NCI-H187 treated with DMSO at 0.1 percent for 48 hours (cell line): ENCODE measurements at regions not wholly inside any gene's neighbourhood (a gene's known extent, or its start where the extent isn't known, plus 50 kb on each side); places are given as distances from the start of the nearest gene placed in this dataset.
"Not testable (repeated sequence)": the region's sequence is repeated elsewhere in the genome, so short reads cannot be mapped to it uniquely, and the experiment has no call there.

ENCODE experiments used
- DNase-seq: peaks from one replicate; lab custom pipeline; 2025; lab: John Stamatoyannopoulos, UW

DNA sequence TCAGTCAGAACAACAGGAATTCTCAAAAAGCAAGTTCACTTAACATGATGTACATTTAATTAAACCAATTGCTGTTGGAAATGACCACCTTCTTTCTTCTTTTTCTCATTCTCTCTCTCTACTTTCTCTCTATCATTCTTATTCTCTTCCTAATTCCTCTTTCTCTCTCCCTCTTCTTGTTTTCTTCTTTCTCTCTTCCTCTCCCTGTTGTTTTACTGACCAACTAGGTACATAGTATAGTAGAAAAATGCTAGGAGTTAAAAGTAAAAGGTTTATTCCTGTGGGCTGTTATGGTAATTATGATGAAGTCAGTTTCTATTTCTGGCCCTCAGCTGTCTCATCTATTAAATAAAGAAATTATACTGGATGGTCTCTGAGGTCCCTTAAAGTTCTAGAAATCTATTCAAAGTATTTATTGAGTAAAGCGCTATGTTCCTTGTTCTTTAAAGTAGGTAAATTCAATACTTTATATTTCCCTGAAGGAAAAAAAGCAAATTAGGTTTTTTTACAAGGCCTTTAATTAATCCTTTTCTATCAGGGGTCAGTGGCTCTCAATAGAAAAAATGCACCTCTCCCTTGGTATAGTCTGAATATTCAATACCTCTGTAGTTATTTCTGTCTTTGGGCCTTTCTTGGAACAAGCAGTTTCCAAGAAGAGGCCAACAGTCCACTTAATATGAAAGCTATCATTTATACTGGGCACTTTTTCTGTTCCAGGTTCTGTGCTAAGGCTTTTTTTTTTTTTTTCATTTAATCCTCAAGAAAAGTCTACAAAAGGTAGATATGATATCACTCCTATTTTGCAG is 102.3 kb upstream of the SLC30A5 start:
- DNase-seq, result no peak

DNA sequence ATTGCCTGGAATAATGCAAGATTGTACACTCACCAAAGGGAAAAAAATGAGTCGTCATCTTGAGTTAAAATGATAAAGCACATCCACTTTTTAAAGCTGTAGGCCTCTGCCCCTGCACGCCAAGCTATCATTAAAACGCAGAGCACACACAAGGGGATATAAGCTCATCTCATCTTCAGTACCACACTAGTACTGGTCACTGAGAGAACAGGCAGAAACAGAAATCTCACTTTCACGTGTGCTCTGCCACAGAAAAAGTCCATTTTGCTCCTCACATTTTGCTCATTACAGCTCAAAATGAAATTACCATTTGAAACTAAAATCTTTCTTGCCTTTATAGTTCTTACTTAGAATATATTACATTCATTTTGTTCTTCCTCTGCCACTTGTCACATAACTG is 99.2 kb upstream of the SLC30A5 start:
- no peak for DNase-seq

DNA sequence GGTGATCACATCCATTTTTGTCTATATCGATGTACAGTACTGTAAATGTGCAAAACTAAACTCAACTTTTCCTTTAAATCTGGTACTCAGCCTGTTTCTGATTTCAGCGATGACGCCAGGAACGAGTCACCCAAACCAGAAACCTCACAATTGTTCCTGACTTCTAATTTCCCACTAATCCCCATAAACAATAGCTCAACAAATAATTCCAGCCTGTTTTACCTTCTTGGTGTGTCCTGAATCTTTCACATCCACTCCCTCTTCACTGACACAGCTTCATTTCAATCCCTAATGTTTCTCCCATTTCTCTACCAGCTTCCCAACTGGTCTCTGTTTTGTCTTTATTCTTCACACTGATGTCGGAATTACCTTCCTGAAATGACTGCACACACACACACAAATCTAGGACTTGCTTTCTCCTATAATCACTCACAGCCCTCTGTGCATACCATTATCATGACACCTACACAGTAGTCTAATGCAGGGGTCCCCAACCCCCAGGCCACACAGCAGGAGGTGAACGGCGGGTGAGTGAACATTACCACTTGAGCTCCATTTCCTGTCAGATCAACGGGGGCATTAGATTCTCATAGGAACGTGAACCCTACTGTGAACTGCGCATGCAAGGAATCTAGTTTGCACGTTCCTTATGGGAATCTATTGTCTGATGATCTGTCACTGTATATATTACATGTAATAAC is 97.8 kb upstream of the SLC30A5 start:
- no peak for DNase-seq

DNA sequence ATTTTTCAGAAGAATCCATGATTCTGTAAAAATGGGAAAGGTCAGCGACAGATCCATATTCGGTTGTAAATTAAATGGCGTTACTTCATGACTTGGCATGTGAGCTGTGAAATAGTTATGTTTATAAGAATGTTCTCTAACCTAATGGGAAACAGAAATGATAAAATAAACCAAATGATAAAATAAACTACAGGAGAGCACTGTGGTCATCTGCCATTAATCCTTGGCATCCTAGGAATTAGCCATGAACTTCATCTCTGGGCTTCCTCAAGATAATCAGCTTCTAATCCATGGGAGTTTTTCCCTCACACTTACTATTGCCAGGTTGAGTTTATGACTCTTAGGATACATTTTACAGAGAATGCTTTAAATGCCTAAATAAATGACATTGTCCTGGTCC is 94.6 kb upstream of the SLC30A5 start:
- no peak for DNase-seq

DNA sequence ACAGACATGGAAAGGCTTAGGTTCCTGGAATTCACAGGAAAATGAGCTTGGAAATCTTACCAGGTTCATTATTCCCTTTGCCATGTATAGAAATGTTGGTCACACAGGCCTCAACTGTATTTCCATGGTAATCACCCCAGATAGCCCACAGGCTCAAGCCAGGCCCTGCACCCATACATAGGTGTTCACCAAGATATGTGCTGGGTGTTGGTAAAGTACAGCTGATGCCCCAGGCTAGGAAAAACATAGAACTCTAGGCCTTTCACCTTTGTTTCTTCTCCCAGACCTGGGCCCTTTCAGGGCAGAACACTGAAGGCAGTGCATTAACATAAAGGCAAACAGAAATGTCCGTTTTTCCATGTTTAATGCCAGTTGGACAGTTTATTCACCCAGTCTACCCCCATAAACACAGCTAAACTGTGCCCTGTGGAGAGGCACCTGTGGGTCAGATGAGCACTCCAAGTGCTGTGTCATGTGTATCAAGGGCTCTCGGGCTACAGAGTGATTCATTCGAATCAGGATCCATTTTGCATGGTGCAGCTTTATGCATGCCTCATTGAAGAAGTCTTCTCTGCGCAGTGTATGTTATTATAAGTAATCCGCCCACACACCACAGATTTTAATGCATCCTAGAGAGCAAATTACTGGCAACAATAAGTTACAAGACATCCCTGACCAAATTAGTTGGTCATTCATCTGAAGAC is 93.4 kb upstream of the SLC30A5 start:
- peak; percentile 19 for DNase-seq

DNA sequence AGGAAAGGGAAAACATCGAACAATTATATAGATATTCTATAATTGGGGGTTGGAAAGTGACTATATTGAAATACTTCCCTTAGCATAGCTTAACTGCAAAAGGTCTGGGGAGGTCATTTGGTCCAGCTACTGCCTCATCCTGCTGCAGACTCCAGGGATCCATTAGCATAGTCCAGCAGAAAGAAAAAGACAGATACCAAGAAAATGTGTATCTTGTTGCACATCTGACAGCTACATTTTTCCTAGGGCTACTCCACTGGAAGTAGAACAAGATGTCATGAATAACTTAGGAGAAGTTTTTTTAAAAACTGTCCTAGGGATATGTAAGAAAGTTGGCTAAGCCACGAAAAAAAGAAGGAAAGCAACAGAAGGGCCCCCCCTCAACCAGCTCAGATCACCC is 92.9 kb upstream of the SLC30A5 start:
- no peak for DNase-seq

DNA sequence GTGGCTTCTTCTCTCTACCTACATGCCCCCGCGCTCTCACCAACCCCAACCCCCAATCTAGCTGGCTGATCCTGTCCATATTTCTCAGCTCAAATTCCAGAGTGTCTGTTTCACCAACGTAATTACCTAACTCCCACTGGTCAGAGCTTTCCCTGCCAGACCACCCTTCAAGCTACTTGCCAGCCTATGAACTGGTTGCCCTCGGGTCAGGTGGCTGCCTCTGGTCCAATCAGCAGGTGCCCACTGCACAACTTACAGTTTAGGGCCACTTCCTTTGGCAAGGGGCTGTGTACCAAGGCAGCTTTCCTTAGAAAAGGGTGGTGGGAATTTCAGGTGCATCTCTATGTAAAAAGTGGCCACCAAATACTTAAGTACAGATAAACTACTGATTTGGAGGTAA is 92.2 kb upstream of the SLC30A5 start:
- no peak for DNase-seq

DNA sequence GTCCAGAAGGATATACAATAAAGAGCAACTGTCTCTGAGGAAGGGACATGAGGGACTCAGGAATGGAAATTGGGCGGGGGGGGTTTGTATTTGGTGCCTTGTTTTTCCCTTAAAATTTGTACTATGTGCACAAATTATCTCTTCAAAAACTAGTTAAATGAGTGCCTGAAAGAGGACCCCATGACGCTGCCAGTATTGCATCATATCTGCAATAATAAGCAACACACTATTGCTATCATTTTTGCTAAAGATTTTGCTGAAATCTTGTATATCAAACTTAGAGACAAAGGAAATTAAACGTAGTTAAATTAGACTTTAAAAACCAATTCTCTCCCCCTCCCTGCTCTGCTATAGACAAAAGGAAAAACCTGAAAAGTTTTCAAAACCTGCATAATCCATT is 89.7 kb upstream of the SLC30A5 start:
- DNase-seq, result no peak

DNA sequence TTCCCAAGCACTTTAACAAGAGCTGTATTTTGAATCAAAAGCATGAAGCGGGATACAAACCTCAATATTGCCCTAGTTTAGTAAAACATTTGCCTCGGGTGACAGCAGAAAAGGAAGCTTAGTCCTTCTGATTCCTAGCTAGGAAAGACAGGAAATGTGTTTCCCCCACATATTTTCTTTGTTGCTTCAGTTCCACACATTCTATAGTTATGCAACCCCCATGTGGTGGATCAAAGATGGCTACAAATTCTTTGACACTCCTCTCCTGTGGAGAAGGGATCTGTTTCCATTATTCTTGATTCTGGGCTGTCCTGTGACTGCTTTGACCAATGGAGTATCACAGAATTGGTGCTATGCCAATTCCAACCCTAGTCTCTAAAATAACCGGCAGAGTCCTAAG is 89.1 kb upstream of the SLC30A5 start:
- DNase-seq, result no peak

DNA sequence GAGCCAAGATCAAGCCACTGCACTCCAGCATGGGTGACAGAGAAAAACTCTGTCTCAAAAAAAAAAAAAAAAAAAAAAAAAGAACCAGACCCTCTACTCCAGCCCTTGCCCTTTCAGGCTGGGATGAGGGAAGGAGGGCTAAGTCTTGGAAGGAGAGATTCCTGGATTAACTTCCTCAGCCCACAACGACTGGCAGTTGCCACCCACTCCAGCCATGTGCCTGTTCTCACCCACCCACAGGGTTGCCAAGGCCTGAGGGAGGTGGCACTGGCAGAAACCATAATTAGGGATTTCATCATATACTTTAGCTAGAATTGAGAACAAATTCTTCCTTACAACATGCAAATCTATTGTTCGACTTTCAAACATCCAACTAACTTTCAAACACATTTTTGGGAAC is 87.8 kb upstream of the SLC30A5 start:
- no peak for DNase-seq

DNA sequence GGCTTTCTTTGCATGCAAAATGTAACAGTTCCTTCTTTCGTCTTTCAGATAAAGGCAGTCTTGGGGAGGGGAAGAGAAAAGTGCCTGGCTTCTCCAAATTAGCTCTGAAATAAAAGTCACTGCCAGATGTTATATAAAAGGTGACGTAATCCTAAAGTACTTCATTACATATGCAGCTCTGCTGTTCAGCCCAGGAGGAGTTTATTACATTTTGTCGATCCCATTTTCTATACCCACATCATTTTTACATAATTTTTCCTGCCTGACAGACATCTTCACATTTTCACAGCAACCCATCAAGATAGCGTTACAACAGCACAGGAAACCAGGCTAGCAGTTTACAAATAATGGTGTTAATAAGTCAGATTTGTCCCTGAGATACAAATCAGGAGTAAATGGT is 86.7 kb upstream of the SLC30A5 start:
- DNase-seq, result no peak

DNA sequence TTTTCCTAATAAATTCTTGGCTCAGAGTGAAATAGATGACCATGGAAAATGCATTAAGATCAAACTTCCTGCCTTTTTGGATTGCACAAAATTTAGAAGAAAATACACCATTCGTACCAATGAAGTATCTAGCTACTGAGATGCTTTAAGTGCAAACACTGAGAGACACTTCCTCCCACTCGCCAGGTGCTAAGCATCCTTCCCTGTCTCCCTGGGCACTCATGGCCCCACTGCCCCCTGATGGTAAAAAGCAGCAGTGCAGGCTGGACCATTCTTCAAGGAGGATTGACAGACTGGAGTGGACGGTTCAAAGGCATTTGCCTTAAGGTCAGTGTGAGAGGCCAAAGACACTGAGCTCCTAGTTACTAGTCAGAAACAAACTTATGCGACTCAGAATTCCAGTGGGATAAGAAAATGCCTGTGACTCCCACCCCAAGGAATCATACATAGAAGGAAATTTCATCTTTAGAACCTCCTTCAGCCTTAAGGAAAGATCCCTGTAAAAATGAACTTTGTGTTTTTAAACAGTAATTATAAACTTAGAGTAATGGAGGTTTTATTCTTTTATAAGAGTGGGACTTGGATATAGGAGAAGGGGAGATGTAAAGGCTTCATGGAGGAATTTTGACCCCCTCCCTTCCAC is 86.0 kb upstream of the SLC30A5 start:
- DNase-seq, result peak; percentile 39

DNA sequence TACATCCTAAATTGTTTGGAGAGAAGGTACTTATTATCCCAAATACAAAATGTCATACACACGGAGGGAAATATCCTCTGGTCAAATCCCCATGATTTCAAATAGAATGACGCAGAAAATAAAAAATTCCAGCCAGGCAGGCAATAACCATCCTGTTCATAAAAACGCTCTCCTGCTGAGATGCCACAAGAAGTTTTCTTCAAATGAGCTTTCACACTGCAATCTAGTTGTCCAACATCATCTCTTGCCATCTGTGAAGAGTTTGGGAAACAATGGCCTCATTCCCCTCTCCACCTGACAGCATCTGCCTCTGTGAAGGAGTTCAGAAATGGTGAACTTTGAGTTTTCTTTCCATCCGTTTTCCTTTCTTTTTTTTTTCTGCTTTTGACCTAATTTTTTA is 83.3 kb upstream of the SLC30A5 start:
- DNase-seq, result no peak

DNA sequence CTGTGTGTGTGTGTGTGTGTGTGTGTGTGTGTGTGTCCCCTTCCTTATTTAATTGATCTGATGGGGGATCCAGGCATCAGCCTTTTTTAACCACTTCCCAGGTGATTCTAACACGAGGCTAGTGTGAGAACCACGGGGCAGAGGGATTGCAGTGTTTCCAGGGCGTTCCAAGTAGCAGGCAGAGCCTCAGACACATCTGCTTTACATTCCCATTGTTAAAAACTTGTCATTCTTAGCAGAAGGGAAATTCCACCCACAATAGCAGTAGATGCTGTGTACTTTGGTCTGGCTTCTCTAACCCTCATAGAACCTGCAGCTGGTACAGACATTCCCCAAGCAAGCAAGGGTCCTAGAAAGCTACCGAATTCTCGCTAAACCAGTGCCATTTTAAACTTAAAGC is 81.9 kb upstream of the SLC30A5 start:
- DNase-seq, result no peak

DNA sequence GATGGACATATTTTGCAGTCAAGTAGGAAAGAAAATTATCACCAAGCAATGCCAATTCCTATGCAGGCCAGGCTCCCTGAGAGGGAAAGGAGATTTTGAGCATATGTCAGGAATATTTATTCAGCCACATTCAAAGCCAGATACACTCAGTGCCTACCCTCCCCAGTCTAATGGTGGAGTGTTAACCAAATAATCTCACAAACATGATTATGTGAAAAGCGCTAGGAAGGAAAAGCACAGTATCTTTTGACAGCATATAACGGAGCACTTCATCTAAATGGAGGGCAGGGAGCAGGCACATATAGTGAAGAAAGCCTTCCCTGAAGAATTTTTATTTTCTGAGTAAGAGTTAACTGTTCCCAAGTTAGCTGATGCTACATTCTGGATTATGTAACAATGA is 80.3 kb upstream of the SLC30A5 start:
- no peak for DNase-seq

DNA sequence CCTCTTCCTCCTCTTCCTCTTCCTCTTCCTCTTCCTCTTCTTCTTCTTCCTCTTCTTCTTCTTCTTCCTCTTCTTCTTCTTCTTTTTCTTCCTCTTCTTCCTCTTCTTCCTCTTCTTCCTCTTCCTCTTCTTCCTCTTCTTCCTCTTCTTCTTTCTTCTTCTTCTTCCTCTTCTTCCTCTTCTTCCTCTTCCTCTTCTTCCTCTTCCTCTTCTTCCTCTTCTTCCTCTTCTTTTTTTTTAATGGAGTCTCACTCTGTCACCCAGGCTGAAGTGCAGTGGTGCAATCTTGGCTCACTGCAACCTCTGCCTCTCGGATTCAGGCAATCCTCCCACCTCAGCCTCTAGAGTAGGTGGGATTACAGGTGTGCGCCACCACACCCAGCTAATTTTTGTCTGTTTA is 79.8 kb upstream of the SLC30A5 start:
- not testable (repeated sequence) for DNase-seq

DNA sequence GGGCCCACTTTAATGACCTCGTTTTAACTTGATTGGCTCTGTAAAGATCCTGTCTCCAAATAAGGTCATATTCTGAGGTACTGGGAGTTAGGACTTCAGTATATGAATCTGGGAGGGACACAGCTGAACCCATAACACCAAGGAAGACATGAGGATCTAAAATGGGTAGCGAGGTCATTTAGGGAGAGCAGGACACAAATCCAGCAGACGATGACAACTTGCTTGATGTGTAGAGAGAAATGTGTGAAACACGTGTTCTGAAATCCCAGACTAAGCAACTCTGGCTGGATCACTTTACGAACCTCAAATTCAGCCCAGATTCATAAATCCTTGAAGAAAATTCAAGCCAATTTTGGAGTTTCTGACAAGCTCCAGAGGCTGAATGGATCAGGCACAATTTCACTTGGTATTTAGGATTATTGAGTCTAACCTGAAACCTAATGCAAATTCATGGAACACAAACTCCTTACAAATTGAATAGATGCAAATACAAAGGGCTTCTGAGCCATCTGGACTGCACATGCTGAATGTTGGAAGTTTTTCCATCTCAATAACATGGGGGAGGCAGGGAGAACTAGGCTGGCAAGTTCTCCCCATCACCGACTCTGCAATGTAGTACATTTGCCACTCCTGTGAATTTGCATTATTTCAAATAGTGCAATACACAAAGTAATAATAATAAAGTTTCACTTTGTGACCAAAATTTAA is 74.0 kb upstream of the SLC30A5 start:
- DNase-seq, result no peak

DNA sequence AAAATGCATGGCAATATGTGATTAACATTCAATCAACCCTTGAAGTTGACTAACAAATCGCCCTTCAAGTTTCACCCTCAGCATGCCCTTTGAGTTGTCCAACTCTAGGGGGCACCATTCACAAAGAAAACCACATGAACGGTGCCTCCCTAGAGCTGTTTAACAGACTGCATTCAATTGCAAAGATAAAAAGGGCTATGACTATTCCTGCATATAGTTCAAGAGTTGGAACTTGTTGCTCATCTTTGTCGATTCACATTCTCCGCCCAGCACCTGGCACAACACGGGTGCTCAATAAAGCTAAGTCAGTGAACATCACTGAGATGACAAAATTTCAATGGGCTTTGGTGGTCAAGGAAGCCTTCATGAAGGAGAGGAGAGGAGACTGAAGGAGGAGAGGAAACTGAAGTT is 69.6 kb upstream of the SLC30A5 start:
- DNase-seq, result no peak

DNA sequence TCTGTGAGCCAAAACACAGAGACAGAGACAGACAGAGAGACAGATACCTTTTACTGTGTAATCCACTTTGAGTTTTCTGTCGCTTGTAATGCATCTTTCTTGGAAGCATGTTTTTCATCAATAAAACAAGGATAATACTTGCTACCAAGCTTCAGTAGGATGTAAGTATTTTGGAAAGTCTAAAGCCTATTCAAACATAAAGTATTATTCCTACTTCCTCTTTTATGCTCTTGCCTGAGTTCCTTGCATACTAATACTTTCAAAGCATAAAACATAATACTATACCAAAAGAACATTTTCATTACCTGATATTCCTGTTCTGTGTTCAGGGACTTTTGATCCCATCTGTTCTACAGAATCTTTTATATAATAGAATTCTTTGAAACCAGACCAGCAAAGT is 64.5 kb upstream of the SLC30A5 start:
- no peak for DNase-seq

DNA sequence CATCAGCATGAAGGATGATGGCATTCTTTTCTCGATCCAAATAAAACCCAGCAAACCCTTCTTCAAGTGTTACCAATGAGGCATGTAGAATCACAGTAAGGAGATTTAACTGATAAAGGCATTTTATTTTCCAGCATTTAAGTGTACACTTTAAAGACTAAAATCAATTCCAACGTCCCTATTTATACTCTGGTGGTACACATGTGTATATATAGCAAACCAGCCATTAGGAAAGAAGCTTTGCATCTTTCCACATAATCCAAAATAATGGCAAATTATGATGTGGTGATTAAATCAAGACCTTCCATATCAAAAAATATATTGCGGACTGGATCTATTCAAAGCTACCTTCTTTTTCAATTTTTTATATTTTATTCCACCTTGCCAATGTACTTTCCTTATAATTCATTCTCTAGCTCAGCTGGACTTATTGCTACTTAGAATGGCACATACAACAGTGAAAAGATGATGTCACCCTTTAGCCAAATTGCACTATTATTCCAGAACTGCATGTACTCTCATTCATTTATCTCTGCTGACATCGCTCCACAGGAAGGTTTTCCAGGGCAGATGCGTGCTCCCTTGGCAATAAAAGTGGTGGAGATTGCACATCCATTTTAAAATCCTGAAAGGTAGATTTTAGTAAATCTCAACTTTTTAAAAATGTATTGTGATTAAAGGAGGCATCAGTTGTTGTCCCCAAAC is 63.3 kb upstream of the SLC30A5 start:
- DNase-seq, result no peak

DNA sequence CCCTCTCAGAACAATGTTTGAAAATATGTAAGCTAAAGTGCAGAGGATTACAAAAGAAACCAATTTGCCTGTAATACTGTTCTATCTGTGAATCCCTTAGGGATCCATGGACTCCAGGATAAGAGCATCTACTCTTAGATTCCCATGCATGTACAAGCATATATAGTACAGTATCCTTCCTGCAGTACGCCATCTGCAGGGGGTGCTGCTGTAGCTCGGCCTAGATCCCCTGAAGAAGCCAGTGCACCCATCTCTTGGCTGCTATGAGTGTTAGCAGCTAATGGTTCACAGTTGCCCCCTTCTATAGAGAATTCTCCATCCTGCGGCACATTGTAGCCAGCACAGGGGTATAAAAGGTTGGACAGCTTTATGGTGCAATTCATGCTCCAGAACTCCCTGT is 61.8 kb upstream of the SLC30A5 start:
- DNase-seq, result no peak
